ENCODE measurements at regions not wholly inside any gene's neighbourhood (a gene's known extent, or its start where the extent isn't known, plus 50 kb on each side); places are given as distances from the start of the nearest gene placed in this dataset.

DNA sequence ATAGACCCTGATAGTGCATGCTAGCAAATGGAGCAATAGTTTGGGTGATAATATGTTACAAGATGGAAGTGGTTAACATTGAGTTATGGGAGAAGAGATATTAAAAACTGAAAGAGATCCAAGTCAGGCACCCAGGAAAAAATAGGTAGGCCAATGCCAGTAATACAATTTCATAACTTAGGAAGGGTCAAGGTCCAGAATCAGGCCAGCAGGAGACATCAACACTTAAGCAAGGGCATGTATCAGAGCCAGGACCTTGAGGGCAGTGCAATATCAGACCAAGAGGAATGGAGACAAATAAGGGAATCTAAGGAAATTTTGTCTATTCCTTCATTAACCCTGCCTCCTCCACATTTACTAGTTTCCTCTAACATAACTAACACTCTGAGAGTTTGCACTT is 124.1 kb upstream of the NYAP2 start:
- BruUV-seq (replicated peaks) = no TSS peak
- no peak overlapping the region for H2AFZ ChIP-seq (ENCODE audit: low read depth, low read length)
- H3K9me3 ChIP-seq (replicated peaks; ENCODE audit: control insufficient read depth, insufficient read depth, low read depth, low read length) = no peaks in the 10 kb centered on the region
- no peak overlapping the region for H3K4me2 ChIP-seq (ENCODE audit: insufficient read depth, low read length)
- H3K9me1 ChIP-seq (ENCODE audit: control insufficient read depth, insufficient read depth, low read length) = no peaks in the 10 kb centered on the region
- H3K27me3 ChIP-seq (ENCODE audit: control insufficient read depth in 2 of 2, insufficient read depth in 2 of 2, low read length in 2 of 2) = no peaks in the 10 kb centered on the region
- CTCF ChIA-PET (ENCODE audit: low intra/inter-chr PET ratio) = no interaction called here
- DNase-seq (ENCODE audit: extremely low read depth in 1 of 4, low spot score in 3 of 4) (no peak), FAIRE-seq (no peak), ATAC-seq (no peak)
- no peak overlapping the region for H3K9ac ChIP-seq (ENCODE audit: insufficient read depth in 1 of 2, low read depth in 2 of 2, low read length in 2 of 2)
- no peaks in the 10 kb centered on the region for H3K79me2 ChIP-seq (ENCODE audit: control insufficient read depth, insufficient read depth, low read length)
- in situ Hi-C loops (cut with MboI) = no loop called here
- H3K4me3 ChIP-seq = no peak overlapping the region
- intact Hi-C loops (cut with micrococcal nuclease) = no loop called here
- H3K27ac ChIP-seq (ENCODE audit: extremely low read depth, low read depth, low read length) = no peak overlapping the region
- no peaks in the 10 kb centered on the region for H3K4me1 ChIP-seq (replicated peaks in 1 of 2; ENCODE audit: control insufficient read depth in 2 of 2, insufficient read depth in 2 of 2, low read length in 2 of 2)
- H4K20me1 ChIP-seq (replicated peaks; ENCODE audit: control insufficient read depth, insufficient read depth, low read length) = no peaks in the 10 kb centered on the region
- POLR2A ChIA-PET = no interaction called here
- H3K36me3 ChIP-seq (ENCODE audit: control insufficient read depth, insufficient read depth, low read length) = no peaks in the 10 kb centered on the region
- no peak for TF ChIP-seq TEAD2 (tag; IDR thresholded peaks at IDR 0.05)
- no peak for TF ChIP-seq SRF (CRISPR knock-in tag; IDR thresholded peaks at IDR 0.05)
- no peak for TF ChIP-seq HMGXB4 (CRISPR knock-in tag; IDR thresholded peaks at IDR 0.05)
- TF ChIP-seq MAFK (IDR thresholded peaks at IDR 0.05; ENCODE audit: low read length) = no peak
- no peak for TF ChIP-seq ZNF398 (CRISPR knock-in tag; IDR thresholded peaks at IDR 0.05)
- no peak for TF ChIP-seq MAZ (CRISPR knock-in tag; conservative IDR thresholded peaks at IDR 0.05 in 1 of 2, IDR thresholded peaks at IDR 0.05 in 1 of 2)
- TF ChIP-seq ZNF121 (CRISPR knock-in tag; conservative IDR thresholded peaks at IDR 0.05) = no peak
- TF ChIP-seq DNMT1 (IDR thresholded peaks at IDR 0.05) = no peak
- TF ChIP-seq MEIS2 (IDR thresholded peaks at IDR 0.05; ENCODE audit: partially characterized antibody) = no peak
- no peak for TF ChIP-seq MTA1 (IDR thresholded peaks at IDR 0.05; ENCODE audit: borderline replicate concordance)
- TF ChIP-seq, protein P1, sequence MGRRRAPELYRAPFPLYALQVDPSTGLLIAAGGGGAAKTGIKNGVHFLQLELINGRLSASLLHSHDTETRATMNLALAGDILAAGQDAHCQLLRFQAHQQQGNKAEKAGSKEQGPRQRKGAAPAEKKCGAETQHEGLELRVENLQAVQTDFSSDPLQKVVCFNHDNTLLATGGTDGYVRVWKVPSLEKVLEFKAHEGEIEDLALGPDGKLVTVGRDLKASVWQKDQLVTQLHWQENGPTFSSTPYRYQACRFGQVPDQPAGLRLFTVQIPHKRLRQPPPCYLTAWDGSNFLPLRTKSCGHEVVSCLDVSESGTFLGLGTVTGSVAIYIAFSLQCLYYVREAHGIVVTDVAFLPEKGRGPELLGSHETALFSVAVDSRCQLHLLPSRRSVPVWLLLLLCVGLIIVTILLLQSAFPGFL (CRISPR knock-in tag; IDR thresholded peaks at IDR 0.05) = no peak
- no peak for TF ChIP-seq TFAM (CRISPR knock-in tag; conservative IDR thresholded peaks at IDR 0.05)
- TF ChIP-seq ZNF239 (CRISPR knock-in tag; IDR thresholded peaks at IDR 0.05) = no peak
- no peak for TF ChIP-seq U2AF2 (optimal IDR thresholded peaks at IDR 0.05; ENCODE audit: low read depth, low read length)
- TF ChIP-seq ZNF124 (CRISPR knock-in tag; IDR thresholded peaks at IDR 0.05) = no peak
- TF ChIP-seq CREB5 (CRISPR knock-in tag; IDR thresholded peaks at IDR 0.05) = no peak
- no peak for TF ChIP-seq PHF21A (IDR thresholded peaks at IDR 0.05; ENCODE audit: borderline replicate concordance, low read depth)
